Loucy (cell line): ENCODE measurements at regions not wholly inside any gene's neighbourhood (a gene's known extent, or its start where the extent isn't known, plus 50 kb on each side); places are given as distances from the start of the nearest gene placed in this dataset.
"Not testable (repeated sequence)": the region's sequence is repeated elsewhere in the genome, so short reads cannot be mapped to it uniquely, and the experiment has no call there.

Experiments used
- H2AFZ ChIP-seq: fragments of 200-600 bp; sonication (generic); 2 replicates; pipeline ENCODE4 v1.6.0; 2016; ENCODE audit warnings: antibody characterized with exemption, mild to moderate bottlenecking, low read length, moderate library complexity
- H3F3A ChIP-seq: fragments of 200-600 bp; 2 replicates; pipeline ENCODE4 v1.6.0; 2016; ENCODE audit warnings: antibody characterized with exemption, low read depth, mild to moderate bottlenecking
- H3K27me3 ChIP-seq: fragments of 200-600 bp; sonication (generic); 2 replicates; pipeline ENCODE4 v1.6.1; 2014; ENCODE audit warnings: low read length, mild to moderate bottlenecking; ENCODE audit not compliant: insufficient read depth, poor library complexity, severe bottlenecking
- H3K36me3 ChIP-seq: fragments of 200-600 bp; sonication (generic); 2 replicates; pipeline ENCODE4 v1.6.1; 2016; ENCODE audit warnings: low read length; ENCODE audit not compliant: insufficient read depth
- H3K4me1 ChIP-seq: fragments of 200-600 bp; sonication (generic); 2 replicates; pipeline ENCODE4 v1.5.1; 2014; ENCODE audit warnings: low read length, mild to moderate bottlenecking; ENCODE audit not compliant: insufficient read depth, poor library complexity, severe bottlenecking
- H3K4me2 ChIP-seq: fragments of 200-600 bp; sonication (generic); 2 replicates; pipeline ENCODE4 v1.6.0; 2014; ENCODE audit warnings: antibody characterized with exemption, low read length, low read depth, mild to moderate bottlenecking; ENCODE audit not compliant: poor library complexity, severe bottlenecking
- H3K4me3 ChIP-seq: fragments of 200-600 bp; sonication (generic); 2 replicates; pipeline ENCODE4 v1.5.1; 2014; ENCODE audit warnings: low read length, mild to moderate bottlenecking, mixed read lengths; ENCODE audit not compliant: poor library complexity, severe bottlenecking
- H3K79me2 ChIP-seq: fragments of 200-600 bp; sonication (generic); 2 replicates; pipeline ENCODE4 v1.6.1; 2014; ENCODE audit warnings: low read length; ENCODE audit not compliant: insufficient read depth
- H3K9ac ChIP-seq: fragments of 200-600 bp; sonication (generic); 2 replicates; pipeline ENCODE4 v1.6.0; 2014; ENCODE audit warnings: mild to moderate bottlenecking, low read depth, low read length, moderate library complexity; ENCODE audit not compliant: poor library complexity, severe bottlenecking
- H3K9me2 ChIP-seq: fragments of 200-600 bp; sonication (generic); replicated peaks from 2 replicates; pipeline ENCODE4 v1.6.1; 2016; ENCODE audit warnings: low read depth, low read length, mixed read lengths
- H3K9me3 ChIP-seq: fragments of 200-600 bp; sonication (generic); 2 replicates; pipeline ENCODE4 v1.6.1; 2014; ENCODE audit warnings: mild to moderate bottlenecking, antibody characterized with exemption, low read length, low read depth; ENCODE audit not compliant: insufficient read depth
- H4K20me1 ChIP-seq: fragments of 200-600 bp; sonication (generic); 2 replicates; pipeline ENCODE4 v1.6.0; 2014; ENCODE audit warnings: antibody characterized with exemption, low read length, mild to moderate bottlenecking; ENCODE audit not compliant: insufficient read depth, poor library complexity, severe bottlenecking
- CTCF ChIP-seq: fragments of 200-600 bp; sonication (generic); conservative IDR thresholded peaks from 2 replicates; pipeline ENCODE4 v1.5.1; 2014; ENCODE audit warnings: mild to moderate bottlenecking, antibody characterized with exemption, low read length
- EZH2phosphoT487 ChIP-seq: fragments of 200-600 bp; IDR thresholded peaks from 2 replicates; pipeline ENCODE4 v1.6.1; 2018; ENCODE audit warnings: antibody characterized with exemption, mild to moderate bottlenecking, moderate library complexity, borderline replicate concordance

- Histone ChIP-seq H3K27me3 (no peaks in the 10 kb centered on the region), H2AFZ (no peak overlapping the region), H3K36me3 (no peaks in the 10 kb centered on the region), H3K9ac (no peak overlapping the region), H3F3A (no peaks in the 10 kb centered on the region), H3K4me3 (no peak overlapping the region), H3K4me2 (no peak overlapping the region), H3K9me3 (no peaks in the 10 kb centered on the region; the same call in 1 of the 2 replicates), H4K20me1 (no peaks in the 10 kb centered on the region), H3K9me2 (no peaks in the 10 kb centered on the region), H3K79me2 (no peaks in the 10 kb centered on the region), H3K4me1 (no peaks in the 10 kb centered on the region)
- TF ChIP-seq CTCF (no peak), EZH2phosphoT487 (no peak)
Measured at GRCh38 chr4:73340917-73341316, 63.2 kb upstream of the ALB start.

GRCh38 chr4:73335679-73336078 is 68.4 kb upstream of the ALB start:
- Histone ChIP-seq H3K27me3 (no peaks in the 10 kb centered on the region), H3K4me1 (no peaks in the 10 kb centered on the region), H3K9ac (no peak overlapping the region), H4K20me1 (no peaks in the 10 kb centered on the region), H3K36me3 (no peaks in the 10 kb centered on the region), H3K9me3 (no peaks in the 10 kb centered on the region; the same call in 1 of the 2 replicates), H3K79me2 (no peaks in the 10 kb centered on the region), H3F3A (no peaks in the 10 kb centered on the region), H3K9me2 (no peaks in the 10 kb centered on the region), H3K4me3 (no peak overlapping the region), H3K4me2 (no peak overlapping the region), H2AFZ (no peak overlapping the region)
- no peak for TF ChIP-seq CTCF
- TF ChIP-seq EZH2phosphoT487, result no peak

- H4K20me1 ChIP-seq, H3K9me3 ChIP-seq, H3K79me2 ChIP-seq: not testable (repeated sequence)
Measured at GRCh38 chr4:73332012-73332411, 72.1 kb upstream of the ALB start.

GRCh38 chr4:73329300-73329699 is 70.7 kb upstream of the ANKRD17 start:
- Histone ChIP-seq H3K4me3 (no peak overlapping the region), H3K4me1 (peaks cover 6% of the 10 kb centered on the region), H3F3A (no peaks in the 10 kb centered on the region), H3K79me2 (no peaks in the 10 kb centered on the region), H3K36me3 (no peaks in the 10 kb centered on the region), H3K4me2 (no peak overlapping the region), H2AFZ (no peak overlapping the region; the same call in 1 of the 2 replicates), H4K20me1 (no peaks in the 10 kb centered on the region), H3K9me2 (no peaks in the 10 kb centered on the region), H3K27me3 (no peaks in the 10 kb centered on the region), H3K9me3 (no peaks in the 10 kb centered on the region), H3K9ac (no peak overlapping the region)
- TF ChIP-seq EZH2phosphoT487, result no peak
- TF ChIP-seq CTCF, result no peak

More at GRCh38 chr4:73332012-73332411, 72.1 kb upstream of the ALB start:
- not testable (repeated sequence) for H3K4me3 ChIP-seq, H3K4me2 ChIP-seq, H3K9me2 ChIP-seq, H3K9ac ChIP-seq, H3K36me3 ChIP-seq, H2AFZ ChIP-seq, H3K4me1 ChIP-seq, H3F3A ChIP-seq, H3K27me3 ChIP-seq

DNA sequence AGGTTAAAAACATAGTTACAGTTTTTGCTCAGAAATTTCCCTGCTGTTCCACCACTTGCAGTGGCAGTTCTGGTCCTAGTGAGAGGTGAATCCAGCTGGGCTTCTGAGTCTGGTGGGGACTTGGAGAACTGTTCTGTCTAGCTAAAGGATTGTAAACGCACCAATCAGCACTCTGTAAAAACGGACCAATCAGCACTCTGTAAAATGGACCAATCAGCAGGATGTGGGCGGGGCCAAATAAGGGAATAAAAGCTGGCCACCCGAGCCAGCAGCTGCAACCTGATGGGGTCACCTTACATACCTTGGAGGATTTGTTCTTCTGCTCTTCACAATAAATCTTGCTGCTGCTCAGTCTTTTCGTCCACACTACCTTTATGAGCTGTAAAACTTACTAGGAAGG is 67.2 kb upstream of the ANKRD17 start:
- H4K20me1 ChIP-seq, H3K4me1 ChIP-seq, H3K4me2 ChIP-seq, H3K36me3 ChIP-seq, H3K9me2 ChIP-seq, H3F3A ChIP-seq, H3K4me3 ChIP-seq, H3K9ac ChIP-seq, H3K9me3 ChIP-seq, H3K79me2 ChIP-seq, H2AFZ ChIP-seq, H3K27me3 ChIP-seq: not testable (repeated sequence)
